HEK293 (cell line): ENCODE measurements at regions not wholly inside any gene's neighbourhood (a gene's known extent, or its start where the extent isn't known, plus 50 kb on each side); places are given as distances from the start of the nearest gene placed in this dataset.

ENCODE experiments used
- CTCF ChIA-PET: fragments of 350-600 bp; formaldehyde crosslinking; extraction: SDS; loops from one replicate; lab custom pipeline; 2021; ENCODE audit warnings: antibody characterized with exemption; lab: Yijun Ruan, JAX
- POLR2A ChIA-PET: fragments of 300-600 bp; formaldehyde crosslinking; extraction: SDS; loops from one replicate; lab custom pipeline; 2020; ENCODE audit warnings: antibody characterized with exemption, inconsistent platforms; lab: Yijun Ruan, JAX
- H3K27ac ChIP-seq: fragments of 200-500 bp; sonication (Bioruptor generic); 2 replicates; pipeline ENCODE4 v1.5.1; 2014; ENCODE audit warnings: low read depth, low read length, control low read depth, inconsistent platforms; ENCODE audit errors: extremely low read depth
- H3K36me3 ChIP-seq, 2 experiments: fragments of 200-500 bp in 1 of 2; sonication (Bioruptor generic) in 1 of 2; 1 replicate in 1 of 2; 2 replicates in 1 of 2; pipeline ENCODE4 v1.5.1; 2014 to 2017; ENCODE audit warnings: inconsistent platforms in 2 of 2, low read length in 2 of 2; ENCODE audit not compliant: control insufficient read depth in 2 of 2, insufficient read depth in 1 of 2
- H3K4me1 ChIP-seq: fragments of 200-500 bp; sonication (Bioruptor generic); 2 replicates; pipeline ENCODE4 v1.5.1; 2014; ENCODE audit warnings: mild to moderate bottlenecking, low read length, inconsistent platforms; ENCODE audit not compliant: control insufficient read depth, insufficient read depth
- H3K4me3 ChIP-seq: 2 replicates; pipeline ENCODE4 v1.5.1; 2011; ENCODE audit warnings: low read depth, mild to moderate bottlenecking, control low read depth, low read length, moderate library complexity
- H3K9me3 ChIP-seq: fragments of 200-500 bp; sonication (Bioruptor generic); 2 replicates; pipeline ENCODE4 v1.5.1; 2014; ENCODE audit warnings: low read depth, low read length, inconsistent platforms; ENCODE audit not compliant: control insufficient read depth, insufficient read depth
- GLIS2 ChIP-seq: fragments of 450-650 bp; formaldehyde crosslinking; IDR thresholded peaks from 2 replicates; pipeline ENCODE4 v1.5.1; 2016; ENCODE audit warnings: missing biosample characterization, missing genetic modification characterization
- KLF7 ChIP-seq: fragments of 450-650 bp; formaldehyde crosslinking; IDR thresholded peaks from 2 replicates; pipeline ENCODE4 v1.5.1; 2016; ENCODE audit warnings: missing biosample characterization, missing genetic modification characterization, borderline replicate concordance
- KLF9 ChIP-seq: fragments of 450-650 bp; formaldehyde crosslinking; IDR thresholded peaks from 2 replicates; pipeline ENCODE4 v1.5.1; 2016; ENCODE audit warnings: missing biosample characterization, missing genetic modification characterization, low read depth
- SP3 ChIP-seq: fragments of 450-650 bp; formaldehyde crosslinking; IDR thresholded peaks from 2 replicates; pipeline ENCODE4 v1.5.1; 2016; ENCODE audit warnings: missing biosample characterization, missing genetic modification characterization
- YY2 ChIP-seq: fragments of 450-650 bp; formaldehyde crosslinking; IDR thresholded peaks from 2 replicates; pipeline ENCODE4 v1.5.1; 2016; ENCODE audit warnings: missing biosample characterization, missing genetic modification characterization
- ZBTB11 ChIP-seq: fragments of 450-650 bp; formaldehyde crosslinking; conservative IDR thresholded peaks from 2 replicates; pipeline ENCODE4 v1.5.1; 2016; ENCODE audit warnings: low read depth, missing biosample characterization, missing genetic modification characterization
- ZFHX2 ChIP-seq: fragments of 450-650 bp; formaldehyde crosslinking; conservative IDR thresholded peaks from 2 replicates; pipeline ENCODE4 v1.5.1; 2016; ENCODE audit warnings: missing biosample characterization, missing genetic modification characterization
- ZFP41 ChIP-seq: fragments of 450-650 bp; formaldehyde crosslinking; IDR thresholded peaks from 2 replicates; pipeline ENCODE4 v1.5.1; 2016; ENCODE audit warnings: missing biosample characterization, missing genetic modification characterization, borderline replicate concordance
- ZNF221 ChIP-seq: fragments of 450-650 bp; formaldehyde crosslinking; IDR thresholded peaks from 2 replicates; pipeline ENCODE4 v1.5.1; 2017; ENCODE audit warnings: missing biosample characterization, missing genetic modification characterization, borderline replicate concordance
- ZNF248 ChIP-seq: fragments of 450-650 bp; formaldehyde crosslinking; IDR thresholded peaks from 2 replicates; pipeline ENCODE4 v1.5.1; 2017; ENCODE audit warnings: missing biosample characterization, missing genetic modification characterization
- ZNF274 ChIP-seq, 2 experiments: fragments of 200-500 bp in 1 of 2; fragments of 450-650 bp in 1 of 2; sonication (Bioruptor generic) in 1 of 2; formaldehyde crosslinking in 1 of 2; IDR thresholded peaks; 2 replicates each; pipeline versions ENCODE4 v1.5.1 to v1.6.1; 2014 to 2016; ENCODE audit warnings: borderline replicate concordance in 1 of 2, inconsistent platforms in 1 of 2, low read length in 1 of 2, missing biosample characterization in 1 of 2, missing genetic modification characterization in 1 of 2
- ZNF391 ChIP-seq: fragments of 450-650 bp; formaldehyde crosslinking; IDR thresholded peaks from 2 replicates; pipeline ENCODE4 v1.5.1; 2016; ENCODE audit warnings: low read depth, missing biosample characterization, missing genetic modification characterization, borderline replicate concordance
- ZNF423 ChIP-seq: fragments of 450-650 bp; formaldehyde crosslinking; IDR thresholded peaks from 2 replicates; pipeline ENCODE4 v1.5.1; 2016; ENCODE audit warnings: missing biosample characterization, missing genetic modification characterization
- ZNF544 ChIP-seq: fragments of 450-650 bp; formaldehyde crosslinking; IDR thresholded peaks from 2 replicates; pipeline ENCODE4 v1.5.0; 2017; ENCODE audit warnings: missing biosample characterization, missing genetic modification characterization
- ZNF548 ChIP-seq: fragments of 450-650 bp; formaldehyde crosslinking; IDR thresholded peaks from 2 replicates; pipeline ENCODE4 v1.5.1; 2016; ENCODE audit warnings: missing biosample characterization, missing genetic modification characterization
- ZNF585B ChIP-seq: fragments of 450-650 bp; formaldehyde crosslinking; IDR thresholded peaks from 2 replicates; pipeline ENCODE4 v1.5.1; 2016; ENCODE audit warnings: missing biosample characterization, missing genetic modification characterization
- ZNF596 ChIP-seq: fragments of 450-650 bp; IDR thresholded peaks from 2 replicates; pipeline ENCODE4 v1.5.0; 2018; ENCODE audit warnings: missing biosample characterization, mild to moderate bottlenecking, missing genetic modification characterization, moderate library complexity
- ZNF621 ChIP-seq: fragments of 450-650 bp; formaldehyde crosslinking; IDR thresholded peaks from 2 replicates; pipeline ENCODE4 v1.5.1; 2017; ENCODE audit warnings: missing biosample characterization, missing genetic modification characterization
- ZNF76 ChIP-seq: fragments of 450-650 bp; formaldehyde crosslinking; IDR thresholded peaks from 2 replicates; pipeline ENCODE4; 2016; ENCODE audit warnings: low read depth, missing biosample characterization, missing genetic modification characterization, borderline replicate concordance
- ZNF777 ChIP-seq: fragments of 450-650 bp; formaldehyde crosslinking; IDR thresholded peaks from 2 replicates; pipeline ENCODE4 v1.5.1; 2017; ENCODE audit warnings: missing biosample characterization, missing genetic modification characterization, borderline replicate concordance
- ZNF791 ChIP-seq: fragments of 450-650 bp; formaldehyde crosslinking; IDR thresholded peaks from 2 replicates; pipeline ENCODE4 v1.5.1; 2016; ENCODE audit warnings: missing biosample characterization, missing genetic modification characterization
- ZNF792 ChIP-seq: fragments of 450-650 bp; formaldehyde crosslinking; IDR thresholded peaks from 2 replicates; pipeline ENCODE4 v1.5.1; 2016; ENCODE audit warnings: missing biosample characterization, missing genetic modification characterization
- TF ChIP-seq, protein P1 (sequence below): fragments of 450-650 bp; formaldehyde crosslinking; IDR thresholded peaks from 2 replicates; pipeline ENCODE4 v1.5.1; 2016; ENCODE audit warnings: missing biosample characterization, missing genetic modification characterization

- Histone ChIP-seq H3K36me3 (no peaks in the 10 kb centered on the region), H3K27ac (no peak overlapping the region), H3K4me3 (no peak overlapping the region), H3K9me3 (no peaks in the 10 kb centered on the region), H3K4me1 (no peaks in the 10 kb centered on the region)
- TF ChIP-seq ZNF221 (tag by site-specific recombination), result no peak
- no peak for TF ChIP-seq ZBTB11 (tag by site-specific recombination)
- no peak for TF ChIP-seq ZFHX2 (tag by site-specific recombination)
- no peak for TF ChIP-seq KLF7 (tag by site-specific recombination)
- no peak for TF ChIP-seq ZNF585B (tag by site-specific recombination)
- no peak for TF ChIP-seq ZNF777
- no peak for TF ChIP-seq ZNF391
- TF ChIP-seq, protein P1, sequence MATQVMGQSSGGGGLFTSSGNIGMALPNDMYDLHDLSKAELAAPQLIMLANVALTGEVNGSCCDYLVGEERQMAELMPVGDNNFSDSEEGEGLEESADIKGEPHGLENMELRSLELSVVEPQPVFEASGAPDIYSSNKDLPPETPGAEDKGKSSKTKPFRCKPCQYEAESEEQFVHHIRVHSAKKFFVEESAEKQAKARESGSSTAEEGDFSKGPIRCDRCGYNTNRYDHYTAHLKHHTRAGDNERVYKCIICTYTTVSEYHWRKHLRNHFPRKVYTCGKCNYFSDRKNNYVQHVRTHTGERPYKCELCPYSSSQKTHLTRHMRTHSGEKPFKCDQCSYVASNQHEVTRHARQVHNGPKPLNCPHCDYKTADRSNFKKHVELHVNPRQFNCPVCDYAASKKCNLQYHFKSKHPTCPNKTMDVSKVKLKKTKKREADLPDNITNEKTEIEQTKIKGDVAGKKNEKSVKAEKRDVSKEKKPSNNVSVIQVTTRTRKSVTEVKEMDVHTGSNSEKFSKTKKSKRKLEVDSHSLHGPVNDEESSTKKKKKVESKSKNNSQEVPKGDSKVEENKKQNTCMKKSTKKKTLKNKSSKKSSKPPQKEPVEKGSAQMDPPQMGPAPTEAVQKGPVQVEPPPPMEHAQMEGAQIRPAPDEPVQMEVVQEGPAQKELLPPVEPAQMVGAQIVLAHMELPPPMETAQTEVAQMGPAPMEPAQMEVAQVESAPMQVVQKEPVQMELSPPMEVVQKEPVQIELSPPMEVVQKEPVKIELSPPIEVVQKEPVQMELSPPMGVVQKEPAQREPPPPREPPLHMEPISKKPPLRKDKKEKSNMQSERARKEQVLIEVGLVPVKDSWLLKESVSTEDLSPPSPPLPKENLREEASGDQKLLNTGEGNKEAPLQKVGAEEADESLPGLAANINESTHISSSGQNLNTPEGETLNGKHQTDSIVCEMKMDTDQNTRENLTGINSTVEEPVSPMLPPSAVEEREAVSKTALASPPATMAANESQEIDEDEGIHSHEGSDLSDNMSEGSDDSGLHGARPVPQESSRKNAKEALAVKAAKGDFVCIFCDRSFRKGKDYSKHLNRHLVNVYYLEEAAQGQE, result no peak
- no peak for TF ChIP-seq ZNF596
- no peak for TF ChIP-seq KLF9
- no peak for TF ChIP-seq ZNF544 (tag by site-specific recombination)
- no peak for TF ChIP-seq YY2 (tag by site-specific recombination)
- ChIA-PET POLR2A (no interaction called here), CTCF (no interaction called here)
These were observed 76.9 kb upstream of the KLF3 start for GRCh38 chr4:38587106-38587505.

DNA sequence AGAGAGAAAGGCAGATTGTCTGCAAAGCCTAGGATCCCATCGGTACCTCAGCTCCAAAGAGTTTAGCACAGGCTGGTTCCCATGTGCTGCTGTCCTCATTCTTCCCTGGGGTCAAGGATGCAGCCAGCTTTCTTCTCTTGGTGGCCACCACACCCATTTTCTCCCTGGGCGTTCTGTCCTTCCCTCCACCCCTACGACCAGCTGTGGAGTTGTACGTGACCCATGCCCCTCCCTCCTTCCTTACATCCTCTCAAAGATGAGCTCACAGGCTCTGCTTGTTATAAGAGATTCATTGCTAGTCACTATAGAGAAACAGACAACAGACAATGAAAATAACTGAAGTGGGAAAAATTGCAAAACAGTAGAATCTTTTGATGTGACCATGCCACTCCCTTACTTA lies 74.0 kb upstream of the KLF3 start:
- H3K36me3 ChIP-seq, result no peaks in the 10 kb centered on the region
- no peak overlapping the region for H3K4me3 ChIP-seq
- TF ChIP-seq ZNF621 (tag by site-specific recombination), result no peak
- no peak for TF ChIP-seq ZNF548
- TF ChIP-seq KLF9, result no peak
- no peak for TF ChIP-seq ZNF274 (IDR thresholded peaks at IDR 0.05; ENCODE audit: low read length)
- TF ChIP-seq ZNF274 (tag by site-specific recombination; IDR thresholded peaks at IDR 0.05; ENCODE audit: borderline replicate concordance), result no peak
- TF ChIP-seq ZNF792 (tag by site-specific recombination), result no peak
- TF ChIP-seq ZNF791 (tag by site-specific recombination), result no peak
- TF ChIP-seq ZNF248 (tag by site-specific recombination), result no peak
- no peak for TF ChIP-seq ZNF423 (tag by site-specific recombination)
- no peak for TF ChIP-seq ZNF76
- TF ChIP-seq SP3 (tag by site-specific recombination), result no peak
- TF ChIP-seq GLIS2 (tag by site-specific recombination), result no peak
- no peak for TF ChIP-seq ZFP41 (tag by site-specific recombination)
- H3K9me3 ChIP-seq, result no peaks in the 10 kb centered on the region
- ChIA-PET CTCF (no interaction called here), POLR2A (no interaction called here)
- no peak overlapping the region for H3K27ac ChIP-seq
- H3K4me1 ChIP-seq, result no peaks in the 10 kb centered on the region
